Thoracic aorta (tissue), 2 donors: ENCODE measurements at regions not wholly inside any gene's neighbourhood (a gene's known extent, or its start where the extent isn't known, plus 50 kb on each side); places are given as distances from the start of the nearest gene placed in this dataset.

Experiments used
- ATAC-seq: fragments of 150-250 bp; one replicate; pipeline ENCODE4 v1.8.0; 2017; ENCODE audit warnings: low read depth; ENCODE audit not compliant: insufficient number of reproducible peaks, low FRiP score
- DNase-seq: peaks from one replicate; pipeline ENCODE4 v3.0.0-alpha.2; 2020; ENCODE audit warnings: low spot score
- H3K27ac ChIP-seq, 2 donors: fragments of 200-600 bp; sonication (generic); 1 replicate in 1 of 2; 2 replicates in 1 of 2; pipeline ENCODE4 v1.5.1; 2016; ENCODE audit warnings: mild to moderate bottlenecking in 2 of 2, moderate library complexity in 2 of 2
- H3K27me3 ChIP-seq: fragments of 200-600 bp; sonication (generic); replicated peaks from 2 replicates; pipeline ENCODE4 v1.6.0; 2016; ENCODE audit warnings: mild to moderate bottlenecking; ENCODE audit not compliant: insufficient read depth
- H3K36me3 ChIP-seq: fragments of 200-600 bp; sonication (generic); one replicate; pipeline ENCODE4 v1.5.1; 2016
- H3K4me1 ChIP-seq, 2 donors: fragments of 200-600 bp; sonication (generic); 1 replicate in 1 of 2; 2 replicates in 1 of 2; pipeline versions ENCODE4 v1.5.1 to v1.6.0; 2016; ENCODE audit warnings: low read depth in 2 of 2, mild to moderate bottlenecking in 1 of 2; ENCODE audit not compliant: control insufficient read depth in 1 of 2
- H3K4me3 ChIP-seq: fragments of 200-600 bp; sonication (generic); 2 replicates; pipeline ENCODE4 v1.5.1; 2016; ENCODE audit warnings: mild to moderate bottlenecking
- H3K9me3 ChIP-seq: fragments of 200-600 bp; sonication (generic); 2 replicates; pipeline ENCODE4 v1.5.1; 2016
- TF ChIP-seq, protein P1 (sequence below): fragments of 200-600 bp; sonication (generic); IDR thresholded peaks from one replicate; pipeline ENCODE4 v1.5.1; 2019; ENCODE audit warnings: antibody characterized with exemption

DNA sequence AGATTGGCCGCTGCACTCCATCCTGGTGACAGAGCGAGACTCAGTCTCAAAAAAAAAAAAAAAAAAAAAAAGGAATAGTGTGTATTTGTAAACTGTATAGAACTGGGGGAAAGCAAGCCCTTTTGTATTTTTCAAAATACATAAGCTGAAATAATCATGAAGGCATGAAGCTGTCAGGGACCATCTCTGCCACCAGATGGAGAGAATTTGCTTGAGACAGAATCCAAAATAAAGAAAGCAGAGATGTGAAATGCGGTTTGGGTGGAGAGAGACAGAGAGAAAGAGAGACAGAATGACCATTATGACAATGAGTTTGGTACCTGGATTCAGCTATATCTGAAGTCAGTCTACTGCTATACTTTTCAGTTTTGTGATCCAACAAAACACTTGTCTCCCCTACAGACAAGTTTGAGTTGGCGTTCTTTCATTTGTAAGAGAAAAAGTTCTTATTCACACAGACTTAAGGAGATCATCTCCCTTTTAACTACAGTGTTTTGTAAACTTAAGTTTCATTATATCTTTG, 155.7 kb upstream of the LRIG3 start:
- Histone ChIP-seq H3K27ac (no peak overlapping the region), H3K36me3 (no peaks in the 10 kb centered on the region), H3K27me3 (no peaks in the 10 kb centered on the region), H3K4me1 (no peaks in the 10 kb centered on the region), H3K4me3 (no peak overlapping the region), H3K9me3 (no peaks in the 10 kb centered on the region)
- no peak for ATAC-seq
- no peak for DNase-seq
- TF ChIP-seq, protein P1, sequence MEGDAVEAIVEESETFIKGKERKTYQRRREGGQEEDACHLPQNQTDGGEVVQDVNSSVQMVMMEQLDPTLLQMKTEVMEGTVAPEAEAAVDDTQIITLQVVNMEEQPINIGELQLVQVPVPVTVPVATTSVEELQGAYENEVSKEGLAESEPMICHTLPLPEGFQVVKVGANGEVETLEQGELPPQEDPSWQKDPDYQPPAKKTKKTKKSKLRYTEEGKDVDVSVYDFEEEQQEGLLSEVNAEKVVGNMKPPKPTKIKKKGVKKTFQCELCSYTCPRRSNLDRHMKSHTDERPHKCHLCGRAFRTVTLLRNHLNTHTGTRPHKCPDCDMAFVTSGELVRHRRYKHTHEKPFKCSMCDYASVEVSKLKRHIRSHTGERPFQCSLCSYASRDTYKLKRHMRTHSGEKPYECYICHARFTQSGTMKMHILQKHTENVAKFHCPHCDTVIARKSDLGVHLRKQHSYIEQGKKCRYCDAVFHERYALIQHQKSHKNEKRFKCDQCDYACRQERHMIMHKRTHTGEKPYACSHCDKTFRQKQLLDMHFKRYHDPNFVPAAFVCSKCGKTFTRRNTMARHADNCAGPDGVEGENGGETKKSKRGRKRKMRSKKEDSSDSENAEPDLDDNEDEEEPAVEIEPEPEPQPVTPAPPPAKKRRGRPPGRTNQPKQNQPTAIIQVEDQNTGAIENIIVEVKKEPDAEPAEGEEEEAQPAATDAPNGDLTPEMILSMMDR, result no peak

DNA sequence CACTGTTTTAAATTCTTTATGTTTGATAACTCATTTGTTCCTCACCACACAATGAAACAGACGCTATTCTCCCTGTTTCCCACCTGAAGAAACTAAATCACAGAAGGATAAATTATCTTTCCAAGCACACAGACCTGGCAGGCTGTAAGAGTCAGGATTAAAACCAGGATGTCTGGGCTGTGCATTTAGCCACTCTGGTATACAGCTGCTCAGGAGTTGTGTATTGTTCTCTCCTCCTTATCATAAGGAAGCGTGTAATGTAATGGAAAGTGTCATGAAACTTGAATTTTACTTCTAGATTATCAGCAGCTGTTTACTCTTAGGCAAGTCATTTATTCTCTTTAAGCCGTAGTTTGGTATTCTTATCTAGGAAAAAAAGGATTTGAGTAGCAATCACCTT, 154.8 kb upstream of the LRIG3 start:
- Histone ChIP-seq H3K4me1 (peaks cover 0 to 4% of the 10 kb centered on the region in 2 donors), H3K9me3 (no peaks in the 10 kb centered on the region), H3K27me3 (no peaks in the 10 kb centered on the region), H3K36me3 (no peaks in the 10 kb centered on the region), H3K27ac (no peak overlapping the region), H3K4me3 (no peak overlapping the region)
- TF ChIP-seq, protein P1, result no peak
- DNase-seq, result no peak
- no peak for ATAC-seq

DNA sequence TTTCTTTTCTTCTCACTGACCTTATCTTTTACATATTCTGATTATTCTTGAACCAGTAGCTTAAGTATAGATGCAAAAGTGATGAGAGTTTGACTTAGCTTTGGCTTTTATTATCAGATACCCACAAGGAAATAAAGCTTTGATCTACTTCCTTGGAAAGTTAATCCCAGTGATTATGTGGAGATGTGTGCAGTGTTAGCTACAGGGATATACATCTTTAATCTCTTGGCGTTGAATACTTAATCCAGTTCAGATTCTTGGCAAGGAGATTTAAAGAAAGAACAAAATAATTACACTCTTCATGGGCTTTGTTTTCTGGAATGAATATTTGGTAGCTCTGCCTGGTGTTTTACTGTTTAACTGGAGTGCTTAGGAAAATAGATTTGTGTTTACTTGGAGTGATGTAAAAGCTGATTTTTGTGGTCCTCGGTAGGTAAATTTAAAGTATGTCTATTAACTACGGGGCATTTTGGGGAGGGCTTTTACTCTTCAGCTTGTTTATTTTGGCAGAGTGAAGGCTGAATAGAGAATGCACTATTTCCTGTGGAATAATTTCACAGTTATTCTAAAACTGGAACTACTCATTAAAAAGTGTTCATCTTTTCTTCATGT, 150.1 kb upstream of the LRIG3 start:
- no peak overlapping the region for H3K4me3 ChIP-seq

GRCh38 chr12:59069516-59069915, 149.2 kb upstream of the LRIG3 start:
- no peak for ATAC-seq

More for the DNA sequence above, 150.1 kb upstream of the LRIG3 start:
- ATAC-seq (no peak), DNase-seq (no peak)
- peaks cover 0 to 4% of the 10 kb centered on the region in 2 donors for H3K4me1 ChIP-seq
- no peak overlapping the region for H3K27ac ChIP-seq
- H3K9me3 ChIP-seq, result no peaks in the 10 kb centered on the region
- no peaks in the 10 kb centered on the region for H3K36me3 ChIP-seq
- H3K27me3 ChIP-seq, result no peaks in the 10 kb centered on the region
- TF ChIP-seq, protein P1, result no peak

GRCh38 chr12:59068436-59068835, 148.1 kb upstream of the LRIG3 start:
- TF ChIP-seq, protein P1, result no peak

More at GRCh38 chr12:59069516-59069915, 149.2 kb upstream of the LRIG3 start:
- no peaks in the 10 kb centered on the region for H3K9me3 ChIP-seq
- peaks cover 0 to 4% of the 10 kb centered on the region in 2 donors for H3K4me1 ChIP-seq
- no peak overlapping the region for H3K27ac ChIP-seq
- H3K36me3 ChIP-seq, result no peaks in the 10 kb centered on the region
- no peak for DNase-seq
- TF ChIP-seq, protein P1, result no peak
- H3K27me3 ChIP-seq, result no peaks in the 10 kb centered on the region
- no peak overlapping the region for H3K4me3 ChIP-seq

More at GRCh38 chr12:59068436-59068835, 148.1 kb upstream of the LRIG3 start:
- ATAC-seq (no peak), DNase-seq (no peak)
- Histone ChIP-seq H3K36me3 (no peaks in the 10 kb centered on the region), H3K4me3 (no peak overlapping the region), H3K27me3 (no peaks in the 10 kb centered on the region), H3K9me3 (no peaks in the 10 kb centered on the region), H3K4me1 (peaks cover 0 to 4% of the 10 kb centered on the region in 2 donors), H3K27ac (no peak overlapping the region)
